ENCODE measurements at regions not wholly inside any gene's neighbourhood (a gene's known extent, or its start where the extent isn't known, plus 50 kb on each side); places are given as distances from the start of the nearest gene placed in this dataset.

- ChIA-PET CTCF (interaction anchor here (1.2 to 1.5 kb wide), 2 partner anchors 28 to 188 kb away, joined by 4 to 5 read pairs; no protein-coding TSS in a partner anchor), POLR2A (interaction anchor here (0.7 kb wide), 1 partner anchor 716 kb away, joined by 3 read pairs; no protein-coding TSS in a partner anchor)
- BruUV-seq (replicated peaks), result no TSS peak
- Mint-ChIP-seq H3K27ac (ENCODE audit: low read depth, unreplicated experiment) (no peak overlapping the region), H3K36me3 (ENCODE audit: insufficient read depth, unreplicated experiment) (no peaks in the 10 kb centered on the region), H3K9me3 (ENCODE audit: unreplicated experiment) (no peaks in the 10 kb centered on the region), H3K4me1 (ENCODE audit: insufficient read depth, unreplicated experiment) (no peaks in the 10 kb centered on the region), H3K27me3 (ENCODE audit: insufficient read depth, unreplicated experiment) (no peaks in the 10 kb centered on the region), H3K4me3 (ENCODE audit: unreplicated experiment) (no peak overlapping the region)
- no peak for DNase-seq (ENCODE audit: unreplicated experiment)
- TF ChIP-seq CTCF (IDR thresholded peaks at IDR 0.05; ENCODE audit: unreplicated experiment), result no peak
- intact Hi-C loops (cut with micrococcal nuclease), result no loop called here
Measured at GRCh38 chr5:115386657-115387056, 90.2 kb upstream of the CCDC112 start.

- Mint-ChIP-seq H3K4me1 (ENCODE audit: insufficient read depth, unreplicated experiment) (peaks cover 1% of the 10 kb centered on the region), H3K9me3 (ENCODE audit: unreplicated experiment) (no peaks in the 10 kb centered on the region), H3K27ac (ENCODE audit: low read depth, unreplicated experiment) (no peak overlapping the region), H3K27me3 (ENCODE audit: insufficient read depth, unreplicated experiment) (no peaks in the 10 kb centered on the region), H3K36me3 (ENCODE audit: insufficient read depth, unreplicated experiment) (no peaks in the 10 kb centered on the region), H3K4me3 (ENCODE audit: unreplicated experiment) (no peak overlapping the region)
- no TSS peak for BruUV-seq (replicated peaks)
- TF ChIP-seq CTCF (IDR thresholded peaks at IDR 0.05; ENCODE audit: unreplicated experiment), result no peak
- CTCF ChIA-PET, result interaction anchor here (0.6 kb wide), 2 partner anchors 10 to 47 kb away, joined by 3 read pairs; no protein-coding TSS in a partner anchor
- intact Hi-C loops (cut with micrococcal nuclease), result no loop called here
- DNase-seq (ENCODE audit: unreplicated experiment), result no peak
- POLR2A ChIA-PET, result no interaction called here
Measured at GRCh38 chr5:115384587-115385375, 88.3 kb upstream of the CCDC112 start.

- POLR2A ChIA-PET, result no interaction called here
- no peak for DNase-seq (ENCODE audit: unreplicated experiment)
- no peak overlapping the region for H3K27ac Mint-ChIP-seq (ENCODE audit: low read depth, unreplicated experiment)
- CTCF ChIA-PET, result interaction anchor here (0.6 kb wide), 1 partner anchor 210 kb away, joined by 3 read pairs; no protein-coding TSS in a partner anchor
- no peak for TF ChIP-seq CTCF (IDR thresholded peaks at IDR 0.05; ENCODE audit: unreplicated experiment)
- no peaks in the 10 kb centered on the region for H3K27me3 Mint-ChIP-seq (ENCODE audit: insufficient read depth, unreplicated experiment)
- no TSS peak for BruUV-seq (replicated peaks)
- peaks cover 10% of the 10 kb centered on the region for H3K4me1 Mint-ChIP-seq (ENCODE audit: insufficient read depth, unreplicated experiment)
- H3K36me3 Mint-ChIP-seq (ENCODE audit: insufficient read depth, unreplicated experiment), result no peaks in the 10 kb centered on the region
- H3K4me3 Mint-ChIP-seq (ENCODE audit: unreplicated experiment), result no peak overlapping the region
- no peaks in the 10 kb centered on the region for H3K9me3 Mint-ChIP-seq (ENCODE audit: unreplicated experiment)
- intact Hi-C loops (cut with micrococcal nuclease), result no loop called here
Measured at GRCh38 chr5:115382989-115383388, 86.5 kb upstream of the CCDC112 start.

GRCh38 chr5:115381911-115382662, 85.6 kb upstream of the CCDC112 start:
- no peaks in the 10 kb centered on the region for H3K27me3 Mint-ChIP-seq (ENCODE audit: insufficient read depth, unreplicated experiment)
- intact Hi-C loops (cut with micrococcal nuclease), result no loop called here
- no peak overlapping the region for H3K27ac Mint-ChIP-seq (ENCODE audit: low read depth, unreplicated experiment)
- no peak overlapping the region for H3K4me3 Mint-ChIP-seq (ENCODE audit: unreplicated experiment)
- TF ChIP-seq CTCF (IDR thresholded peaks at IDR 0.05; ENCODE audit: unreplicated experiment), result no peak
- CTCF ChIA-PET, result interaction anchor here (1.1 to 6.2 kb wide), 3 partner anchors 49 to 193 kb away, joined by 3 to 64 read pairs (median 5); no protein-coding TSS in a partner anchor
- no TSS peak for BruUV-seq (replicated peaks)
- POLR2A ChIA-PET, result interaction anchor here (0.5 to 2.5 kb wide), 4 partner anchors 10 to 155 kb away, joined by 3 to 6 read pairs (median 3); no protein-coding TSS in a partner anchor
- no peak for DNase-seq (ENCODE audit: unreplicated experiment)
- H3K4me1 Mint-ChIP-seq (ENCODE audit: insufficient read depth, unreplicated experiment), result peaks cover 19% of the 10 kb centered on the region
- H3K9me3 Mint-ChIP-seq (ENCODE audit: unreplicated experiment), result no peaks in the 10 kb centered on the region
- no peaks in the 10 kb centered on the region for H3K36me3 Mint-ChIP-seq (ENCODE audit: insufficient read depth, unreplicated experiment)
